Activated B cell treated with CpG ODN at 0.5 μM for 24 hours (primary cell): ENCODE measurements at regions not wholly inside any gene's neighbourhood (a gene's known extent, or its start where the extent isn't known, plus 50 kb on each side); places are given as distances from the start of the nearest gene placed in this dataset.

Source experiments
- ATAC-seq: fragments of 200-7000 bp; cut with Tn5 transposase; one replicate; pipeline ENCODE4 v1.10.0; 2021; ENCODE audit warnings: low read depth, mild to moderate bottlenecking, moderate library complexity
- CTCF ChIA-PET: fragments of 350-600 bp; sonication (Branson Sonifier 250); formaldehyde crosslinking; loops from one replicate; lab custom pipeline; 2021; ENCODE audit warnings: antibody characterized with exemption; lab: Charles Lee
- POLR2A ChIA-PET: fragments of 350-600 bp; sonication (Branson Sonifier 250); formaldehyde crosslinking; loops from one replicate; lab custom pipeline; 2021; ENCODE audit warnings: antibody characterized with exemption; lab: Charles Lee
- DNase-seq: peaks from one replicate; pipeline ENCODE4 v3.0.0; 2022
- H3K27ac Mint-ChIP-seq: one replicate; pipeline ENCODE4 v1.8.0; 2020; ENCODE audit warnings: mixed read lengths
- H3K27me3 Mint-ChIP-seq: one replicate; pipeline ENCODE4 v1.8.0; 2021; ENCODE audit warnings: mixed read lengths
- H3K36me3 Mint-ChIP-seq: one replicate; pipeline ENCODE4 v1.8.0; 2021; ENCODE audit warnings: low read depth, mixed read lengths
- H3K4me1 Mint-ChIP-seq: one replicate; pipeline ENCODE4 v1.8.0; 2021; ENCODE audit warnings: mixed read lengths
- H3K4me3 Mint-ChIP-seq: one replicate; pipeline ENCODE4 v1.8.0; 2020; ENCODE audit warnings: mild to moderate bottlenecking, mixed read lengths
- H3K9me3 Mint-ChIP-seq: one replicate; pipeline ENCODE4 v1.8.0; 2020; ENCODE audit warnings: mixed read lengths
- CTCF ChIP-seq: fragments of 200-600 bp; IDR thresholded peaks from one replicate; pipeline ENCODE4 v1.8.0; 2022; ENCODE audit warnings: antibody characterized with exemption, mild to moderate bottlenecking
- intact Hi-C: fragments of 100-400 bp; cut with micrococcal nuclease; formaldehyde crosslinking; loops from one replicate; pipeline ENCODE4 v1.15.1; 2024

DNA sequence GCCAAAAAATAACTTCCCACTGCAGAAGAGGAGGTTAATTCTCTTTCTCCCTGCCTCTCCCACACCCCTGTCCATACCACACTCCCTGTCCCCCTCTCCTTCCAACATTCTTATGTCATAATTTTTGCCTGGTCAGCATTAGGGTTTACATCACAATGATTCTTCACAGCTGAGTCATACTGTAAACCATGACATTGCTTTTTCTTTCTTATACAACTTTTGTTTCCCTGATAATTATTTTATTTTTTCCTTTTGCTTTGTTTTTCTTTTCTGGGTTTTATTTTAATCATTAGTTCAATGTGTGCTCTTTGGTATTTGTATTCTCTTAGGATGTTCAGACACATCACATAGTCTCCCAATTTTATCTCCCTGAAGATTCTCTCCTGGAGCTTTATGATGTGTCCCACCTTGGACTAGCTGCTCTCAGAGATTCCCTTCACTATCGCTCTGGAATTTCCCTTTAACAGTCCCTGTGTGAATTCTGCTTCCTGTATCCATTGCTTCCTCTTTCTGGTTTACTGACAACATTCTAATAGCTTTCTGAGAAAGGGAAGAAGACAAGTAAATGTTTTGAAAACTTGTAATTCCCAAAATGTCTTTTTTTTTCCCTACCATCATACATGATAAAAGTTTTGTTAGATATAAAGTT, 70.7 kb downstream of the SOX2 start:
- Mint-ChIP-seq H3K9me3 (no peaks in the 10 kb centered on the region), H3K4me1 (no peaks in the 10 kb centered on the region), H3K4me3 (no peak overlapping the region), H3K36me3 (no peaks in the 10 kb centered on the region), H3K27ac (no peak overlapping the region), H3K27me3 (no peaks in the 10 kb centered on the region)
- ATAC-seq (no peak), DNase-seq (no peak)
- intact Hi-C loops = no loop called here
- no peak for TF ChIP-seq CTCF
- ChIA-PET POLR2A (no interaction called here), CTCF (no interaction called here)

- POLR2A ChIA-PET = no interaction called here
- H3K9me3 Mint-ChIP-seq = no peaks in the 10 kb centered on the region
- intact Hi-C loops = no loop called here
These were observed 78.8 kb downstream of the SOX2 start for GRCh38 chr3:181790561-181790960.

GRCh38 chr3:181791056-181791955, 79.6 kb downstream of the SOX2 start:
- TF ChIP-seq CTCF = no peak
- Mint-ChIP-seq H3K4me1 (no peaks in the 10 kb centered on the region), H3K27me3 (no peaks in the 10 kb centered on the region), H3K36me3 (no peaks in the 10 kb centered on the region), H3K4me3 (no peak overlapping the region), H3K27ac (no peak overlapping the region), H3K9me3 (no peaks in the 10 kb centered on the region)
- ChIA-PET CTCF (interaction anchor here (0.6 kb wide), 1 partner anchor 225 kb away, joined by 3 read pairs; no protein-coding TSS in a partner anchor), POLR2A (no interaction called here)
- intact Hi-C loops = no loop called here
- DNase-seq = no peak
- ATAC-seq = no peak

More at GRCh38 chr3:181790561-181790960, 78.8 kb downstream of the SOX2 start:
- TF ChIP-seq CTCF = no peak
- CTCF ChIA-PET = interaction anchor here (0.6 kb wide), 1 partner anchor 224 kb away, joined by 3 read pairs; no protein-coding TSS in a partner anchor
- H3K4me3 Mint-ChIP-seq = no peak overlapping the region
- no peaks in the 10 kb centered on the region for H3K4me1 Mint-ChIP-seq
- ATAC-seq (no peak), DNase-seq (no peak)
- no peaks in the 10 kb centered on the region for H3K27me3 Mint-ChIP-seq
- no peak overlapping the region for H3K27ac Mint-ChIP-seq
- H3K36me3 Mint-ChIP-seq = no peaks in the 10 kb centered on the region

DNA sequence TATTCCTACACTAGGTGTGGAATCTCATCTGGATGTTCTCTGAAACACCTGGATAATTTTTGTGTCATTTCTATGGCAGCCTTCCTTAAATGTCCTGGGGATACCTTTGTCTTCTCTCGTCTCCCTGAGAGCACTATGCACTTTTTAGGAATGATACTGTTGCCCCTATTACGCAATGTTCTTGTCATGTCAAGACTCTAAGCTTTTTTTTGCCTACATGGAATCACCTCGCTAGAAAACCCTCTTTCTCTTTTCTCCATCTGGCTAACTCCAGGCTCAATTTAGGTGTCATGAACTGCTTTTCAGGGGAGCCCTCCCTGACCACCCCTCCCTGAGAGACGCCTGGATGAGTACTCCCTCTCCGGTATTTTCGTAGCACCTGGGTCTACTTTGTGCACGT, 81.3 kb downstream of the SOX2 start:
- TF ChIP-seq CTCF = no peak
- intact Hi-C loops = no loop called here
- H3K27ac Mint-ChIP-seq = no peak overlapping the region
- no peak for DNase-seq
- ChIA-PET CTCF (no interaction called here), POLR2A (no interaction called here)
- no peaks in the 10 kb centered on the region for H3K9me3 Mint-ChIP-seq
- H3K27me3 Mint-ChIP-seq = no peaks in the 10 kb centered on the region
- H3K4me3 Mint-ChIP-seq = no peak overlapping the region
- no peaks in the 10 kb centered on the region for H3K36me3 Mint-ChIP-seq
- no peaks in the 10 kb centered on the region for H3K4me1 Mint-ChIP-seq
- no peak for ATAC-seq
